K562 (cell line): ENCODE measurements at regions not wholly inside any gene's neighbourhood (a gene's known extent, or its start where the extent isn't known, plus 50 kb on each side); places are given as distances from the start of the nearest gene placed in this dataset.

Experiments used
- HBP1 ChIP-seq: fragments of 450-650 bp; formaldehyde crosslinking; IDR thresholded peaks from 2 replicates; pipeline ENCODE4 v1.4.0; 2022; ENCODE audit warnings: missing genetic modification characterization
- HDAC1 ChIP-seq, 2 experiments: fragments of 450-650 bp; IDR thresholded peaks; 2 replicates each; pipeline ENCODE4 v1.6.1; 2016 to 2017; ENCODE audit warnings: inconsistent platforms in 1 of 2, mild to moderate bottlenecking in 1 of 2, moderate library complexity in 1 of 2
- HDAC6 ChIP-seq: IDR thresholded peaks from 2 replicates; pipeline ENCODE4 v1.6.1; 2012; ENCODE audit warnings: low read depth, mild to moderate bottlenecking, control low read depth, inconsistent platforms, low read length, moderate library complexity
- HNRNPK ChIP-seq: fragments of 200-400 bp; formaldehyde crosslinking; IDR thresholded peaks from one replicate; pipeline ENCODE4 v1.6.1; 2018; ENCODE audit warnings: mild to moderate bottlenecking, low read depth, low read length; ENCODE audit not compliant: poor library complexity, severe bottlenecking
- STAT5A ChIP-seq: IDR thresholded peaks from 2 replicates; pipeline ENCODE4 v1.6.1; 2012; ENCODE audit warnings: low read length, inconsistent platforms, borderline replicate concordance
- ZNF134 ChIP-seq: fragments of 250-450 bp; sonication (Bioruptor Pico); conservative IDR thresholded peaks from 2 replicates; pipeline ENCODE4 v1.4.0; 2020

DNA sequence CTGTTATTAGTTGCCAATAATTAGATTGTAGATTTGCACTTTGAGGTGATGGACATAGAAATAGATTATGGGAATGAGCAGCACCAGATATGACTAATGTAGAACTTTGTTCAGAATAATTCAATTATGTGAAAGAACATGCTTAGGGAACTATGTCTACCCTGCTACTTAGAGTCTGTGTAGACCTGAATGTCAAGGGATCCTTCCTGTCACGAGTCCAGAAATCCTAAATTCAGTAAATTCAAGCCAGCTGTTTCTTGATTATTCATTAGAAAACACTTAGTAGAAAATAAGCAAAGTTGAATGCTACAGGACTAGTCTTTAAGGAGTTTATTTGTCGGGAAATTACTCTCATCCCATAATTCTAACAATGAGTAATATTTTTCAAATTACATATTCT, 887.3 kb upstream of the SEMA6A start:
- TF ChIP-seq HDAC6 (no peak), HBP1 (CRISPR knock-in tag) (no peak), HDAC1 (IDR thresholded peaks at IDR 0.05) (no peak), STAT5A (no peak), ZNF134 (no peak), HNRNPK (no peak)
